Epithelial cell of proximal tubule (primary cell): ENCODE measurements at regions not wholly inside any gene's neighbourhood (a gene's known extent, or its start where the extent isn't known, plus 50 kb on each side); places are given as distances from the start of the nearest gene placed in this dataset.

Source experiments
- DNase-seq: peaks from one replicate; pipeline ENCODE4 v3.0.0-alpha.2; 2011; ENCODE audit warnings: low read depth
- H3K4me3 ChIP-seq: 2 replicates; pipeline ENCODE4 v1.5.1; 2011; ENCODE audit warnings: low read depth, mild to moderate bottlenecking, low read length
- TF ChIP-seq, protein P1 (sequence below): conservative IDR thresholded peaks from 2 replicates; pipeline ENCODE4 v1.5.1; 2012; ENCODE audit warnings: low read depth, mild to moderate bottlenecking, low read length

DNA sequence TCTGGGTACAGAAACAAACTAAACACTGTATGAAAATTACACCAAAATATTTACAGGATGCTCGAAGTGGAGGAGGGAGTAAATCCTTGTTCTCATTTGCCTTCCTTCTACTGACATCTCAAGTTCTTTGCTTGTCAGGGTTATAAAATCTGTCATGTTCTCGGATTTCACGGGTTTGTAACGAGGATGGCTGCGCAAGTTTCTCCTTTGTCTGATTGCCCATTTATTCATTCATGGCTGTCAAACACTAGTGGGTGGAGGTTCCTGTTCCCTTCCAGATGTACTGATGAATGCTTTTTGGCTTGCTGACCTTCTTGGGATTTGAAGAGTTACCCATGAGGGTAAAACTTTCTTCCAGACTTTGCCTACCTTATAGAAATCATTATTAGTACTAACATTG is 206.9 kb downstream of the SPCS3 start:
- H3K4me3 ChIP-seq: no peak overlapping the region
- TF ChIP-seq, protein P1, sequence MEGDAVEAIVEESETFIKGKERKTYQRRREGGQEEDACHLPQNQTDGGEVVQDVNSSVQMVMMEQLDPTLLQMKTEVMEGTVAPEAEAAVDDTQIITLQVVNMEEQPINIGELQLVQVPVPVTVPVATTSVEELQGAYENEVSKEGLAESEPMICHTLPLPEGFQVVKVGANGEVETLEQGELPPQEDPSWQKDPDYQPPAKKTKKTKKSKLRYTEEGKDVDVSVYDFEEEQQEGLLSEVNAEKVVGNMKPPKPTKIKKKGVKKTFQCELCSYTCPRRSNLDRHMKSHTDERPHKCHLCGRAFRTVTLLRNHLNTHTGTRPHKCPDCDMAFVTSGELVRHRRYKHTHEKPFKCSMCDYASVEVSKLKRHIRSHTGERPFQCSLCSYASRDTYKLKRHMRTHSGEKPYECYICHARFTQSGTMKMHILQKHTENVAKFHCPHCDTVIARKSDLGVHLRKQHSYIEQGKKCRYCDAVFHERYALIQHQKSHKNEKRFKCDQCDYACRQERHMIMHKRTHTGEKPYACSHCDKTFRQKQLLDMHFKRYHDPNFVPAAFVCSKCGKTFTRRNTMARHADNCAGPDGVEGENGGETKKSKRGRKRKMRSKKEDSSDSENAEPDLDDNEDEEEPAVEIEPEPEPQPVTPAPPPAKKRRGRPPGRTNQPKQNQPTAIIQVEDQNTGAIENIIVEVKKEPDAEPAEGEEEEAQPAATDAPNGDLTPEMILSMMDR: no peak
- DNase-seq: no peak

DNA sequence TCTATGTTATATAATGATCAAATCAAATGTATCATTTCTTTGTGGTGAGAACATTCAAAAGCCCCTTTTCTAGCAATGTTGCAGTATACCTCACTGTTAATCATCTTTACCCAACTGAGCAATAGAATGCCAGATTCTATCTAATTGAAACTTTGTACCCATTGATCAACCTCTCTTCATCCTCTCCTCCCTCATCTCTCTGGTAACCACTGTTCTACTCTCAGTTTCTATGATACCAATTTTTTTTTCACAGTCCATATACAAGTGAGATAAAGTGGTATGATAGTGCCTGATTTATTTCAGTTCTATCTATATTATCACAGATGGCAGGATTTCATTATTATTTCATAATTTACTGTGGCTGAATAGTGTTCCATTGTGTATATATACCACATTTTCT is 209.8 kb downstream of the SPCS3 start:
- TF ChIP-seq, protein P1: no peak
- H3K4me3 ChIP-seq: no peak overlapping the region
- no peak for DNase-seq

DNA sequence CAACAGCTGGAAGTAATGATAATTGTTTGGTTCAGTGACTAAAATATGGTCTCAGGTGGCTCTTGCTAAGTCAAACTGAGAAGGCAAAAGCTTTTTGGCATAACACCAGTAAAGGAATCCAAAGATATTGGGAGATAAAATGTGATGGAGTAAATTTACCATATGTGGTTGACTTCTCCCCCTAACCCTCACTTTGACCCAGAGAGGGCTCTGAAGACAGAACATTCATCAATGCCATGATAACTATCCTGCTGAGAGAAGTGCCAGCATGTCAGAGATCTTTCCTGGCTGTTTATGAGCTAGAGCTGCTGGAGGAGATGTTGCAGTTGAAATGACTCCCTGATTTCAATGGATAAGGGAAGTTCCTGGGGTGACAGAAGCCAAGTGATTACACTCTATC is 213.4 kb downstream of the SPCS3 start:
- no peak for DNase-seq
- H3K4me3 ChIP-seq: no peak overlapping the region
- TF ChIP-seq, protein P1: no peak

DNA sequence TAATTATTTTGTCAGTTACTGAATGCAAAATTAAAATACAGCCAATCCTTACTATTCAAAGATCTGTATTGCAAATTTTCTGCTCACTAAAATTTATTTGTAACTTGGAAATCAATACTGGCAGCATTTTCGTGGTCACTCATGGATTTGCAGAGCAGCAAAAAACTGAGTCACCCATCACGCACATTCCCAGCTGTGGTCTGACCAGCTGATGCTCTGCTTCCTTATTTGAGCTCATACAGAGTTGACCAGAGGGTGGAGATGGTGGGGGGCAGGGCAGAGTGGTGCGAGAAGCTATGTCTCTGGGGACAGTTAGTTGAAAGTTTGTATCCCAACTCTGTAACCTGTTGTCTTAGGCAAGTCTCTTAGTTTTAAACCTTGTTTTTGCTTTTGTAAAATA is 214.8 kb downstream of the SPCS3 start:
- DNase-seq: no peak
- H3K4me3 ChIP-seq: no peak overlapping the region
- TF ChIP-seq, protein P1: no peak

DNA sequence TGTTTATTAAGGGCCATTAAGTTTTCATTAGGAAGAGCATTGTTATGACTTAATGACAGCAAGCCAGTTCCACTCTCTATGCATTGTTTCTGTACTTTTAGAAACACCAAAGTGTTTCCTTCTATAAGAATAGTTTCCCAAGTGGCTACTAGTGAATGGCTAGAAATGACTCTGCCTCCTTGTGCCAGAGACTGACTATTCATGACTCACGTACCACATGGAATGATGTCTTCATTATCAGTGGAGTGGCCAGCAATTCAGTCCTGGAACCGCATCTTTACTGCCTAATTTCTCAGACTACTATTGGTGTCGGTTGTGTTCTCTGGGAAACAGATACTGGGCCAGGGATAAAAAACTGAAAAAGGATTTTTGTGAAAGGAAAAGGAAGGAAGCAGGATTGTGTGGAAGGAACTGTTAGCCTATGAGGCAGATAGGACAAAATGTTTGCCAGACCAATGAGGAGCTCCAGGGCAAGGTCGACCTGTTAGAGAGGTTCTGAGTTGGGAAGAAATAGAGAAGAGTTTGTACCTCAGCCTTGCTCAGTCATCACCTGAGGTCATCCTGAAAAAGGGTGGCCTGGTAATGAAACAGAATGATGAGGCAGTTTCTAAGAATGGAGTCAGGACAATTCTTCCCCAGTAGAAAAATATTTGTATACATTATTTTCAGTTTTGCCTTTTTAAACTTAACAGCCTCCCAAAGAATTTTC is 218.6 kb downstream of the SPCS3 start:
- TF ChIP-seq, protein P1: no peak
- H3K4me3 ChIP-seq: no peak overlapping the region
- DNase-seq: no peak

DNA sequence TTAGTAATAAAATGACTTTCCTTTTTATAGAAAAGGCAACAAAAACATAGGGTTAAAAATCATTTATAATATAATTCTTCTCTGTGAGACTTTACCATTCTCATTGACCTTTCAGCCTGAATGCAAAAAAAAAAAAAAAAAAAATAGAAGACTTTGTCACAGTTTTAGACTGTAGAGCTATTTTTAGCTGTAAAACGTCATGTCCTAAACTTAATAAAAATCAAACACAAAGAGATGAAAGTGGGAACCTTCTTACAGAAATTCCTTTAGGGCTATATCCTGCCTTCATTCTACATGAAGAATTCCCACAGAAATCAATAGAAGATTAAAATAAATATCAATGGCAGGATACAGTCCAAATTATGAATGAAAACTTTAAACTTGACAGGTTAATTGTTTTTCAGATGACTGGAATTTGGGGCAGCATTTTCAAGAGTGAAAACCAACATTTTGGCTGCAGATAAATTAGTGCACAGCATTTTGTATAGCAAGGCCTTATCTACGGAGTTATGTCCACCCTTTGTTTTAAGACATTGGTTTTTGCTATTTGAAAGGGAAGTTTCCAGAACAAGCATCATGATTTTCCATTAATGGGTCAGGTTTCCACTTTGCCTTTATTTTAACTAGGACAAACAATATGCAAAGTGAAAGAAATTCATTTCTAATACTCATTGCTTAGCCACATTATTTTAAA is 219.5 kb downstream of the SPCS3 start:
- H3K4me3 ChIP-seq: no peak overlapping the region
- TF ChIP-seq, protein P1: no peak
- no peak for DNase-seq

DNA sequence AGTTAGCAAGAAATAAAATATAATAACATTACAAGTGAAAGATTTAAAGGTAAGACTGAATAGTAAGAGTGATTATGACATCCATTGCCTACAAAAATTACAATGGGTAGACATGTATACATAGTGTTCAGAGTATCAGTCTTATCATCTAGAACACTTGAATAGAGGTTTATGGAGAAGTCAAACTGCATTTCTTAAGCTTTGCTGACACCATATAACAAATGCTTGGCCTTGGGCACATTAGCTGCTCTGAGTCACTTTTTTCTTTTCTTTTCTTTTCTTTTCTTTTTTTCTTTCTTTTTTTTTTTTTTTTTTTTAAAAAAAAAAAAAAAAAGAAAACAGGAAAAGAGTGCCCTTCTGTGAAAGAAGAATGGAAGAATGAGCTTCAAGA is 220.0 kb downstream of the SPCS3 start:
- TF ChIP-seq, protein P1: no peak
- H3K4me3 ChIP-seq: no peak overlapping the region
- DNase-seq: no peak
